SK-N-SH treated with all-trans-retinoic acid at 6 μM for 48 hours (cell line): ENCODE measurements at regions not wholly inside any gene's neighbourhood (a gene's known extent, or its start where the extent isn't known, plus 50 kb on each side); places are given as distances from the start of the nearest gene placed in this dataset.

Source experiments
- ATAC-seq: fragments of 200-7000 bp; cut with Tn5 transposase; 3 replicates; pipeline ENCODE4 v1.9.1; 2020; ENCODE audit warnings: mild to moderate bottlenecking, moderate library complexity
- ARNTL ChIP-seq: fragments of 450-650 bp; formaldehyde crosslinking; IDR thresholded peaks from 2 replicates; pipeline ENCODE4 v1.5.0; 2020; ENCODE audit warnings: low read depth, mild to moderate bottlenecking, moderate library complexity, borderline replicate concordance
- BACH2 ChIP-seq: fragments of 250-450 bp; sonication (Bioruptor Pico); IDR thresholded peaks from 2 replicates; pipeline ENCODE4 v1.9.0; 2021; ENCODE audit warnings: mild to moderate bottlenecking, borderline replicate concordance
- CREB5 ChIP-seq: fragments of 250-450 bp; sonication (Bioruptor Pico); IDR thresholded peaks from 2 replicates; pipeline ENCODE4 v1.5.1; 2020; ENCODE audit warnings: low read depth, mild to moderate bottlenecking, moderate library complexity
- CSDC2 ChIP-seq: fragments of 250-450 bp; sonication (Bioruptor Pico); IDR thresholded peaks from 2 replicates; pipeline ENCODE4 v1.5.0; 2020; ENCODE audit warnings: mild to moderate bottlenecking, moderate library complexity
- CSRNP3 ChIP-seq: fragments of 250-450 bp; sonication (Bioruptor Pico); IDR thresholded peaks from 2 replicates; pipeline ENCODE4 v1.5.1; 2021; ENCODE audit warnings: mild to moderate bottlenecking, moderate library complexity
- ESRRG ChIP-seq: fragments of 250-450 bp; sonication (Bioruptor Pico); IDR thresholded peaks from 2 replicates; pipeline ENCODE4 v1.6.1; 2021; ENCODE audit warnings: mild to moderate bottlenecking
- GLIS3 ChIP-seq: fragments of 250-450 bp; sonication (Bioruptor Pico); IDR thresholded peaks from 2 replicates; pipeline ENCODE4 v1.5.0; 2020; ENCODE audit warnings: mild to moderate bottlenecking, moderate library complexity
- ISL1 ChIP-seq: fragments of 250-450 bp; sonication (Bioruptor Pico); IDR thresholded peaks from 2 replicates; pipeline ENCODE4 v2.1.2; 2022; ENCODE audit warnings: mild to moderate bottlenecking, moderate library complexity
- OSR1 ChIP-seq: fragments of 250-450 bp; sonication (Bioruptor Pico); IDR thresholded peaks from 2 replicates; pipeline ENCODE4 v1.8.0; 2022; ENCODE audit warnings: moderate library complexity, mild to moderate bottlenecking, inconsistent platforms
- PATZ1 ChIP-seq: fragments of 250-450 bp; sonication (Bioruptor Pico); IDR thresholded peaks from 2 replicates; pipeline ENCODE4 v1.8.0; 2020; ENCODE audit warnings: mild to moderate bottlenecking, moderate library complexity, borderline replicate concordance
- POU6F1 ChIP-seq: fragments of 250-450 bp; sonication (Bioruptor Pico); IDR thresholded peaks from 2 replicates; pipeline ENCODE4 v1.8.0; 2021; ENCODE audit warnings: low read depth, mild to moderate bottlenecking, moderate library complexity, borderline replicate concordance
- PPARA ChIP-seq: fragments of 250-450 bp; sonication (Bioruptor Pico); IDR thresholded peaks from 2 replicates; pipeline ENCODE4 v1.5.0; 2020; ENCODE audit warnings: mild to moderate bottlenecking, borderline replicate concordance
- RARB ChIP-seq: fragments of 250-450 bp; sonication (Bioruptor Pico); IDR thresholded peaks from 2 replicates; pipeline ENCODE4 v1.8.0; 2021; ENCODE audit warnings: mild to moderate bottlenecking, moderate library complexity
- SNAI2 ChIP-seq: fragments of 250-450 bp; sonication (Bioruptor Pico); IDR thresholded peaks from 2 replicates; pipeline ENCODE4 v1.5.0; 2020; ENCODE audit warnings: mild to moderate bottlenecking, moderate library complexity
- TCF4 ChIP-seq: fragments of 250-450 bp; sonication (Bioruptor Pico); IDR thresholded peaks from 2 replicates; pipeline ENCODE4 v1.8.0; 2021; ENCODE audit warnings: mild to moderate bottlenecking, moderate library complexity, borderline replicate concordance
- TOX ChIP-seq: fragments of 250-450 bp; sonication (Bioruptor Pico); IDR thresholded peaks from 2 replicates; pipeline ENCODE4 v1.8.0; 2021; ENCODE audit warnings: mild to moderate bottlenecking, moderate library complexity, borderline replicate concordance
- TSHZ2 ChIP-seq: fragments of 250-450 bp; sonication (Bioruptor Pico); IDR thresholded peaks from 2 replicates; pipeline ENCODE4 v1.5.0; 2020; ENCODE audit warnings: mild to moderate bottlenecking, moderate library complexity
- ZC3H10 ChIP-seq: fragments of 250-450 bp; sonication (Bioruptor Pico); IDR thresholded peaks from 2 replicates; pipeline ENCODE4 v1.5.1; 2021; ENCODE audit warnings: mild to moderate bottlenecking, moderate library complexity
- ZFP3 ChIP-seq: fragments of 250-450 bp; sonication (Bioruptor Pico); IDR thresholded peaks from 2 replicates; pipeline ENCODE4 v1.5.0; 2020; ENCODE audit warnings: mild to moderate bottlenecking, moderate library complexity
- ZFP30 ChIP-seq: fragments of 450-650 bp; formaldehyde crosslinking; IDR thresholded peaks from 2 replicates; pipeline ENCODE4 v1.5.0; 2022; ENCODE audit warnings: mild to moderate bottlenecking, moderate library complexity
- ZNF565 ChIP-seq: fragments of 450-650 bp; formaldehyde crosslinking; conservative IDR thresholded peaks from 2 replicates; pipeline ENCODE4 v1.5.0; 2020; ENCODE audit warnings: low read depth, mild to moderate bottlenecking, moderate library complexity
- ZNF70 ChIP-seq: fragments of 450-650 bp; formaldehyde crosslinking; IDR thresholded peaks from 2 replicates; pipeline ENCODE4 v1.5.0; 2020; ENCODE audit warnings: mild to moderate bottlenecking, moderate library complexity
- ZNF8 ChIP-seq: fragments of 450-650 bp; formaldehyde crosslinking; IDR thresholded peaks from 2 replicates; pipeline ENCODE4 v1.5.0; 2020; ENCODE audit warnings: mild to moderate bottlenecking, moderate library complexity

- ATAC-seq: no peak
- TF ChIP-seq ESRRG (CRISPR knock-in tag): no peak
- TF ChIP-seq CSDC2 (CRISPR knock-in tag): no peak
- no peak for TF ChIP-seq ZFP30
- no peak for TF ChIP-seq TOX
- no peak for TF ChIP-seq SNAI2 (CRISPR knock-in tag)
- no peak for TF ChIP-seq ISL1 (CRISPR knock-in tag)
- TF ChIP-seq TCF4 (CRISPR knock-in tag): no peak
- TF ChIP-seq PPARA (CRISPR knock-in tag): no peak
- no peak for TF ChIP-seq ZC3H10
- no peak for TF ChIP-seq TSHZ2 (CRISPR knock-in tag)
- TF ChIP-seq GLIS3 (CRISPR knock-in tag): no peak
- no peak for TF ChIP-seq RARB (CRISPR knock-in tag)
- no peak for TF ChIP-seq ZNF8 (CRISPR knock-in tag)
- TF ChIP-seq ARNTL: no peak
- TF ChIP-seq OSR1: no peak
- no peak for TF ChIP-seq CSRNP3
Measured at GRCh38 chr13:82664183-82664582, 1218.1 kb downstream of the SLITRK1 start.

- no peak for ATAC-seq
- no peak for TF ChIP-seq PPARA (CRISPR knock-in tag)
- TF ChIP-seq TCF4 (CRISPR knock-in tag): no peak
- no peak for TF ChIP-seq CREB5 (CRISPR knock-in tag)
- TF ChIP-seq BACH2 (CRISPR knock-in tag): no peak
- TF ChIP-seq ZNF565: no peak
- TF ChIP-seq CSRNP3: no peak
- no peak for TF ChIP-seq ZC3H10
- no peak for TF ChIP-seq ARNTL
- TF ChIP-seq PATZ1: no peak
- TF ChIP-seq CSDC2 (CRISPR knock-in tag): no peak
- no peak for TF ChIP-seq POU6F1 (CRISPR knock-in tag)
- TF ChIP-seq ZNF70 (CRISPR knock-in tag): no peak
- no peak for TF ChIP-seq GLIS3 (CRISPR knock-in tag)
- TF ChIP-seq ZFP3 (CRISPR knock-in tag): no peak
- no peak for TF ChIP-seq SNAI2 (CRISPR knock-in tag)
Measured at GRCh38 chr13:82661126-82661525, 1221.1 kb downstream of the SLITRK1 start.
